ENCODE measurements at regions not wholly inside any gene's neighbourhood (a gene's known extent, or its start where the extent isn't known, plus 50 kb on each side); places are given as distances from the start of the nearest gene placed in this dataset.
A peak's percentile ranks its signal among the peaks of the same experiment; 100 is the strongest.

DNA sequence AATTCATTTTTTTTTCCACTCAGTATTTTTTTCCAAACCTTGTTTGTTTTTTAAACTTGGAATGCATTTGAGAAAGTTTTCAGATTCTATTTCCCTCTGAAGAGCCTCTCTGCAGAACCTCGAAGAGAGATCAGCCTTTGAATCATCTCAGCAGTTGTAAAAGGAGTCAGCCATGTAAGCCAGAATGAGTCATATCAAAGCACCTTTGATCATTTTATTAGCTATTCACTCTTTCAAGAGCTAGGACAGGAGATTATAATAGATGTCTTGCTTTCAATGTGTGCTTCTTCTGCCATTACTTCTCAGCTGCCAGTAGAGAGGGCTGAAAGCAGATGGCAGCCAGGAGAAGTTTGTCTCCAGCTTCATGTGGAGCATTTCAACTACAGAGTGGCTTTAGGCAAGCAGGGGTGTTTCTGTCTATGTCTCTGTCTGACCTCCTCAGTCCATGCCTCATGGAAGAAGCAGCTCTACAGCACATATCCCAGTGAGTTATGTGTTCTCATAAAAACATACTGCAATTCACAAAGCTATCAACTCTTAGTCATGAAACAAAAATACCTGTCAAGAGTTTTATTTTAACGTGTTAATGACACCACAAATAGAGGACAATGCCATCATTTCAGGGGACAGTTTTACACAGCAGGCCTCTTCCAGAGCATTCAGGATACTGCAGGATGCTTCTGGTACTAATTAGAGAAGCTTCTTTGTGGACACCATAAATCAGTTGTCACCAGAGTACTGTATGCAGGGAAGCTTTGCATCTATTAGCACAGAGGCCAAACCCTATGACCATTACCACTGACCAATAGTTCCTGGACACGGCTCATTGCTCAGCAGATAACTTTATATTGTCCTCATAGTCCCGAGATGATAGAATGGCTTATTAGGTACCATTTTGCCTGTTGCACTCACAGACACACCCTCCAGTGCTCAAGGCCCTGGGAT lies 94.3 kb downstream of the NHLRC3 start:
- ATAC-seq (ENCODE audit: low FRiP score) (no peak), DNase-seq (ENCODE audit: low spot score) (no peak)
- TF ChIP-seq, protein P1, sequence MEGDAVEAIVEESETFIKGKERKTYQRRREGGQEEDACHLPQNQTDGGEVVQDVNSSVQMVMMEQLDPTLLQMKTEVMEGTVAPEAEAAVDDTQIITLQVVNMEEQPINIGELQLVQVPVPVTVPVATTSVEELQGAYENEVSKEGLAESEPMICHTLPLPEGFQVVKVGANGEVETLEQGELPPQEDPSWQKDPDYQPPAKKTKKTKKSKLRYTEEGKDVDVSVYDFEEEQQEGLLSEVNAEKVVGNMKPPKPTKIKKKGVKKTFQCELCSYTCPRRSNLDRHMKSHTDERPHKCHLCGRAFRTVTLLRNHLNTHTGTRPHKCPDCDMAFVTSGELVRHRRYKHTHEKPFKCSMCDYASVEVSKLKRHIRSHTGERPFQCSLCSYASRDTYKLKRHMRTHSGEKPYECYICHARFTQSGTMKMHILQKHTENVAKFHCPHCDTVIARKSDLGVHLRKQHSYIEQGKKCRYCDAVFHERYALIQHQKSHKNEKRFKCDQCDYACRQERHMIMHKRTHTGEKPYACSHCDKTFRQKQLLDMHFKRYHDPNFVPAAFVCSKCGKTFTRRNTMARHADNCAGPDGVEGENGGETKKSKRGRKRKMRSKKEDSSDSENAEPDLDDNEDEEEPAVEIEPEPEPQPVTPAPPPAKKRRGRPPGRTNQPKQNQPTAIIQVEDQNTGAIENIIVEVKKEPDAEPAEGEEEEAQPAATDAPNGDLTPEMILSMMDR (IDR thresholded peaks at IDR 0.05), result no peak

DNA sequence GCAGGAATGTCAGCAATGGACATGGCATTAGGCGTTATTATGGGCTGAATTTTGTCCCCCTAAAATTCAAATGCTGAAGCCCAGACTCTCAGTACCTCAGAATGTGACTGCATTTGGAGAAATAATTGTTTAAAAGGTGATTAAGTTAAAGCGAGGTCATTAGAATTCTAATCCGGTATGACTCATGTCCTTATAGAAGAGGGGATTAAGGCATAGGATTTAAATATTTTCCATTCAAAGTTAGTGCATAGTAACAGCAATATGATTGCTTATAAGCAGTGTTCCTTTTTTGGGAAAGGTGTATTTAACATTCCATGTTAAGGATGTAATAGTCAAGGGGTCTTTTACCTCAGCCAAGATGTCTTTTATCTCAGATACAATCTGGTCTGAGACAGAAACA lies 95.5 kb downstream of the NHLRC3 start:
- ATAC-seq (ENCODE audit: low FRiP score), result no peak
- TF ChIP-seq, protein P1 (IDR thresholded peaks at IDR 0.05), result no peak
- no peak for DNase-seq (ENCODE audit: low spot score)

DNA sequence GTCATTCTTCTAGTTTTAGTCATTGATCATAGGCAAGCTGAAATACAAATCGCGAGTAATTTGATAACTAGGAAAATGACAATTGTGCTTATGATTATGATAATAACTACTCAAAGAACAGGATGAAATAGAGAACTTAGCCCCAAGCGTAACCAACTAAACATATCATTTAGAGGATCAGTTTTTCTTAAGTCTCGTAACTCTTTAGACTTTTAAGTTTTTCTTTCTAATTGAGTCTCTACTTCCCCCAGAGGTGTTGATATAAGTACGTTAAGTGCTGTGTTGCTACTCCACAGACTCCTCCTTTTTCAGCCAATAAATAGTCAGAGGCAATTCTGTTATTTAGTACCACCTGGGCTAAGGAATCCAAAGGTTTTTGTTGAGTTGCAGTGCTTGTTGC lies 96.3 kb downstream of the NHLRC3 start:
- no peak for ATAC-seq (ENCODE audit: low FRiP score)
- DNase-seq (ENCODE audit: low spot score), result no peak
- TF ChIP-seq, protein P1 (IDR thresholded peaks at IDR 0.05), result no peak

DNA sequence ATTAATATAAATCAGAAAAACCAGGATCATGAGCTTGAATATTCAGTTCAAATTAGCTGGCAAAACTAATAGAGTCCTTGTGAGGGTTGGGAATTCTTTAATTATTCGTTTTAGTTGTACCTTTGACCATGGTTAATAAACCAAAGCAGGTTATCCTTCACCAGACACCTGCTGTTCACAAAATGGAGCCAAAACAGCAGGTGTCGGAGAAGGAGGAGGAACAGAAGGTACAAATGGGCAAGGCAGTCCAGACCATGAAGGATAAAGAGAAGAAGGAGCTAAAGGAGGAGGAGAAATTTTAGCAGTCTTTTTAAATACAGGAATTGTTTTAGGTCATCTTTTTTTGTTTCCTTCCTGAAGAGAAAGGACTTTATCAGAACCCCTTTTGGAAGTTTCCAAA lies 106.1 kb downstream of the NHLRC3 start:
- TF ChIP-seq, protein P1 (IDR thresholded peaks at IDR 0.05), result no peak
- ATAC-seq (ENCODE audit: low FRiP score) (no peak), DNase-seq (ENCODE audit: low spot score) (no peak)

DNA sequence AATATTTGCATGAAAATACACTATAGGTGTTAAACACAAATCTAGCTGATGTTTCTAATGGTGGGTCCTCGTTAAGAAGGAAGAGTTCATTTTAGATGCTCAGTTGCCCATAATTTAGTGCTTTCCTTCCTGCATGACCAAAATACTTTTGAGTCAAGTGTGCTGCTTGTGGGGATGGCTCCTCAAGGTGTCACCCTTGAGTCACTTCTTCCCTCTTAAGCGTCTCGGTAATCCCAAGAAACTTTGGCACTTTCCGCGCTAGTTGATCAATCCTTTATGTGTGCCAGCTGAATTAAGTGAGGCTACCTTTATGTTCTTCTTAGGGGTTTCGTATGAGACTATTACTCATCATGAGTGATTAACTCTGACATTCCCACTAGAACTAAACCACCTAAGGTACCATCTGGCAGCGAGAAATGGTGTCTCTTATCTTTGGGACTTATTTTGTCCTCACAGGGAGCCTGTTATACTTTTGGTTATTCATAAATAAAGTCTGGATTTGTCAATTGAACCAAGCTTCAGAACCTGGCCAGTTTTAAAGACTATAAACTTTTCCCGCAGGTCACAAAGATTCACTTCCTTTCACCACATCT lies 106.8 kb downstream of the NHLRC3 start:
- peak; percentile 45 for ATAC-seq (ENCODE audit: low FRiP score)
- no peak for DNase-seq (ENCODE audit: low spot score)
- TF ChIP-seq, protein P1 (IDR thresholded peaks at IDR 0.05), result peak in 1 of 3 donors; percentile 21

DNA sequence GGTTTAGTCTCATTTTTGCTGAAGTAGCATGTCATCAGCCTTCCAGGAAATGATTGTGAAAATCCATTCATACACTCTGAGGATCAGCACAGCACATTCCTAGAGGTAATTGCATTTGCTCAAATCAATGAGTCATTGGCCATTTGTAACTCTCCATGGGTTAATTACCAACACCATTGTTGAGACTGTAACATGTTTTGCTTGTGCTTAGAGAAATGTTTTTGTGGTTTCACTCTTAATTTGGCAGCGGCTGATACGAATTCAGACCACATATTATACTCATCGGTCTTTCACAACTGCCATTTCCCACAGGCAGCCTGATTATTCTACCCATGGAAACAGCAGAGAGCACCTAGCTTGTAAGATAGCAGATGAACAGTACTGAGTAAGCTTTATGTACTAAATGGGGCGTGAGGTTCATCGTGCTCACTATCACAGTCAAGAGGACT lies 110.3 kb downstream of the NHLRC3 start:
- TF ChIP-seq, protein P1 (IDR thresholded peaks at IDR 0.05), result no peak
- ATAC-seq (ENCODE audit: low FRiP score) (peak; percentile 83), DNase-seq (ENCODE audit: low spot score) (no peak)
